ENCODE measurements at regions not wholly inside any gene's neighbourhood (a gene's known extent, or its start where the extent isn't known, plus 50 kb on each side); places are given as distances from the start of the nearest gene placed in this dataset.

DNA sequence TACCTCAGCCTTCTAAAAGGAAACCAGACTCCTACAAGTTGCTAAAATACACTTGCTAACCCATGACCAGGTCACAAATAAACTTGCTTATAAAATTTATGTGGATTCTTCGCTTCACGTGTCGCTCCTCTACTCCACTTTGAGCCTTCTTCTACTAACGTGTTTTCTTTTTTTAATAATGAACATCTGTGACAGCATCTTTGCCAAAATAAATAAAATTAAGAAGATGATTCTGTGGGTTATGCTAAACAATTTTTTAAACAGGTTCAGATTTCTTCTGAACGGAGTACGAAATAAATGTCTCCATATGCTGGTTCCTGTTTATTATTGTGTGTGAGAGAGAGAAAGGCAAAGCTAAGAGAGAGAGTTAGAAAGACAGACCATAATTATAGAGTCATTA, 735.8 kb downstream of the LTN1 start:
- H3K27me3 ChIP-seq, result no peaks in the 10 kb centered on the region
- H3K9me3 ChIP-seq, result no peaks in the 10 kb centered on the region
- 71 to 82% methylated on average over 6 of the region's 6 CpGs for WGBS, 2 donors
- peak overlapping the region in 2 of 4 donors; percentile 30 to 40 for H3K27ac ChIP-seq
- intact Hi-C loops (cut with DNase I), result no loop called here
- TF ChIP-seq POLR2A (IDR thresholded peaks at IDR 0.05) (no peak), CTCF (IDR thresholded peaks at IDR 0.05) (no peak)
- no peaks in the 10 kb centered on the region for H3K36me3 ChIP-seq
- DNase-seq, result no peak
- H3K4me1 ChIP-seq, result peaks cover 3 to 25% (median 5%) of the 10 kb centered on the region in 3 donors
- no peak overlapping the region for H3K4me3 ChIP-seq

DNA sequence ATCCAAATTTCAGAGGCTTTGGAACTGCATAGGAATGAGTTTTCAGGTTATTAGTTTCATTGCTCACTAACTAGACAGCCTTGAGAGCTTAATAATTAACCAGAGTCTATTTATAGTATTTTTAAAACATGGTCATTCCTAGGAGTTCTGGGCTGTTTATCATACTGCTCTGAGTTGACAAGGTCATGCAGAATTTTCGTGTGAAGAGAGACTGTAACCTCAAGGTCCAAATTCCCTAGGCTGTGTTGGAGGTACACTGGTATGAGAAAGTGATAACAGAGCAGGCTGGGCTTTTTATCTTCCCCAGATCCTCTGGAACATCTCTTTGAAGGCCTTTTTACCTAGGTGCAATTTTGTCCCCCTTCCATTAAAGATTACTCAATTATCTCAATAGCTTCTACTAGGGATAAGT, 736.3 kb downstream of the LTN1 start:
- no peak for DNase-seq
- TF ChIP-seq CTCF (IDR thresholded peaks at IDR 0.05) (no peak), POLR2A (IDR thresholded peaks at IDR 0.05) (no peak)
- no peaks in the 10 kb centered on the region for H3K27me3 ChIP-seq
- no peak overlapping the region for H3K4me3 ChIP-seq
- no peaks in the 10 kb centered on the region for H3K36me3 ChIP-seq
- H3K27ac ChIP-seq, result peak overlapping the region in 2 of 4 donors; percentile 5 to 30
- intact Hi-C loops (cut with DNase I), result no loop called here
- peaks cover 3 to 21% (median 5%) of the 10 kb centered on the region in 3 donors for H3K4me1 ChIP-seq
- WGBS, 2 donors, result 43 to 58% methylated on average over 1 of the region's 1 CpG
- no peaks in the 10 kb centered on the region for H3K9me3 ChIP-seq

- no peak for DNase-seq
- peaks cover 3 to 17% (median 5%) of the 10 kb centered on the region in 3 donors for H3K4me1 ChIP-seq
- H3K36me3 ChIP-seq, result no peaks in the 10 kb centered on the region
- H3K27ac ChIP-seq, result no peak overlapping the region
- no peaks in the 10 kb centered on the region for H3K27me3 ChIP-seq
- 73 to 88% methylated on average over 5 of the region's 5 CpGs for WGBS, 2 donors
- H3K9me3 ChIP-seq, result no peaks in the 10 kb centered on the region
- intact Hi-C loops (cut with DNase I), result no loop called here
- no peak overlapping the region for H3K4me3 ChIP-seq
- TF ChIP-seq CTCF (IDR thresholded peaks at IDR 0.05) (no peak), POLR2A (IDR thresholded peaks at IDR 0.05) (no peak)
Measured at GRCh38 chr21:28253961-28254360, 738.7 kb downstream of the LTN1 start.

DNA sequence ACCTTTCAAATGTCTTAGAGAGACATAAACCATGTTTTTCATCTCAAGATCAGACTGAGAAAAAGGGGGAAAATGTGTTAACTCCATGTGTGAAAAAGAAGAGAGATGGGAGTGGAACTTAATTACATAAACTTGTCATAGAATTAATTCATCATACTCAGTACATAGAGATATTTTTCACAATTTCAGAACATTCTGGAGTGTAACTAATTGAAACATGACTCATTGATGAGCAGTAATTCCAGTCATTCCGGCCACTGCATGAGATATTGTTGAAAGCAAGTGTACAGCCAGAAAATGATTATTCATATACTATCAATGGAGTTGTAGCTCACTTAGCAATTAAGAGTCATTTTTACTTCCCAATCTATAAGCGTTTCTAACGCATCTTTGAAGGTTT, 739.3 kb downstream of the LTN1 start:
- Histone ChIP-seq H3K4me1 (peaks cover 3 to 18% (median 5%) of the 10 kb centered on the region in 3 donors), H3K27ac (no peak overlapping the region), H3K36me3 (no peaks in the 10 kb centered on the region), H3K27me3 (no peaks in the 10 kb centered on the region), H3K4me3 (no peak overlapping the region), H3K9me3 (no peaks in the 10 kb centered on the region)
- WGBS, 2 donors, result 35 to 43% methylated on average over 3 of the region's 3 CpGs
- intact Hi-C loops (cut with DNase I), result no loop called here
- no peak for DNase-seq
- TF ChIP-seq POLR2A (IDR thresholded peaks at IDR 0.05) (no peak), CTCF (IDR thresholded peaks at IDR 0.05) (no peak)

DNA sequence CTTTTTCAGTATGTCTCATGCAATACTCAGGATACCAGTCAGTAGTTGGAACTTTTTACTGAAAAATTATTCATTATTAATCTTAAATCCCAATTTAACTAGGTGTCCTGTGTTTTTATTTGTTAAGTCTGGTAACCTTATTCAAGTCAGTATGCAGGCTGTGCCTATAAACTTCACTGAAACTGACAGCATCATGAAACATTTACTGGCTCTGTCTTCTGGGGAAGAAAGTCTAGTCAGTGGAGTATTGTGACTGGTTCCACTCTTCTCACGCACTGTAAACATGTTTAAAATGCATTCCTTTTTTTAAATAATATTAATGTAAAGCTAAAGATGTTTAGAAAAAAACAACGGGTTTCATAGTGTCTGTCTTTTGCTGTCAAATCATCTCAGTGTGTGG, 739.7 kb downstream of the LTN1 start:
- no peaks in the 10 kb centered on the region for H3K9me3 ChIP-seq
- H3K27ac ChIP-seq, result no peak overlapping the region
- TF ChIP-seq CTCF (IDR thresholded peaks at IDR 0.05) (no peak), POLR2A (IDR thresholded peaks at IDR 0.05) (no peak)
- 63 to 74% methylated on average over 2 of the region's 2 CpGs for WGBS, 2 donors
- H3K4me1 ChIP-seq, result peaks cover 3 to 22% (median 5%) of the 10 kb centered on the region in 3 donors
- no peaks in the 10 kb centered on the region for H3K27me3 ChIP-seq
- DNase-seq, result no peak
- H3K36me3 ChIP-seq, result no peaks in the 10 kb centered on the region
- intact Hi-C loops (cut with DNase I), result no loop called here
- H3K4me3 ChIP-seq, result no peak overlapping the region
